ENCODE measurements at regions not wholly inside any gene's neighbourhood (a gene's known extent, or its start where the extent isn't known, plus 50 kb on each side); places are given as distances from the start of the nearest gene placed in this dataset.

- no peak for TF ChIP-seq CTCF (IDR thresholded peaks at IDR 0.05)
- no peak for TF ChIP-seq POLR2AphosphoS5 (IDR thresholded peaks at IDR 0.05)
- TF ChIP-seq POLR2A (IDR thresholded peaks at IDR 0.05), result no peak
- no peak for TF ChIP-seq EP300 (IDR thresholded peaks at IDR 0.05)
These were observed 203.8 kb downstream of the MZT1 start for GRCh38 chr13:72523593-72523992.

Data from sigmoid colon (tissue), 4 donors.